ENCODE measurements at regions not wholly inside any gene's neighbourhood (a gene's known extent, or its start where the extent isn't known, plus 50 kb on each side); places are given as distances from the start of the nearest gene placed in this dataset.

DNA sequence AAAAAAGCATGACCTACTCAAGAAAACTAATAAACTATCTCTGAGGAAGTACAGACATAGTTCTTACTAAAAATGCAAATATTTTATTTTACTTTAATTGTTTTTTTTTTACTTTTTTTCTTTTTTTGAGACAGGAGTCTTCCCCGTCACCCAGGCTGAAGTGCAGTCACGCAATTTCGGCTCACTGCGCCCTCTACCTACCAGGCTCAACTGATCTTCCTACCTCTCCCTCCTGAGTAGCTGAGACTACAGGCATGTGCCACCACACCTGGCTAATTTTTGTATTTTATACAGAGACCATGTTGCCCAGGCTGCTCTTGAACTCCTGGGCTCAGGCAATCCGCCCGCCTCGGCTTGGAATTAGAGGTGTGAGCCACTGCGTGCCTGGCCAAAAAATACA lies 1263.1 kb downstream of the KCNT2 start:
- H3K4me3 ChIP-seq (ENCODE audit: insufficient read depth, low read length): no peak overlapping the region
- no peaks in the 10 kb centered on the region for H3K27me3 ChIP-seq (ENCODE audit: insufficient read depth, low read length)
- TF ChIP-seq, protein P1, sequence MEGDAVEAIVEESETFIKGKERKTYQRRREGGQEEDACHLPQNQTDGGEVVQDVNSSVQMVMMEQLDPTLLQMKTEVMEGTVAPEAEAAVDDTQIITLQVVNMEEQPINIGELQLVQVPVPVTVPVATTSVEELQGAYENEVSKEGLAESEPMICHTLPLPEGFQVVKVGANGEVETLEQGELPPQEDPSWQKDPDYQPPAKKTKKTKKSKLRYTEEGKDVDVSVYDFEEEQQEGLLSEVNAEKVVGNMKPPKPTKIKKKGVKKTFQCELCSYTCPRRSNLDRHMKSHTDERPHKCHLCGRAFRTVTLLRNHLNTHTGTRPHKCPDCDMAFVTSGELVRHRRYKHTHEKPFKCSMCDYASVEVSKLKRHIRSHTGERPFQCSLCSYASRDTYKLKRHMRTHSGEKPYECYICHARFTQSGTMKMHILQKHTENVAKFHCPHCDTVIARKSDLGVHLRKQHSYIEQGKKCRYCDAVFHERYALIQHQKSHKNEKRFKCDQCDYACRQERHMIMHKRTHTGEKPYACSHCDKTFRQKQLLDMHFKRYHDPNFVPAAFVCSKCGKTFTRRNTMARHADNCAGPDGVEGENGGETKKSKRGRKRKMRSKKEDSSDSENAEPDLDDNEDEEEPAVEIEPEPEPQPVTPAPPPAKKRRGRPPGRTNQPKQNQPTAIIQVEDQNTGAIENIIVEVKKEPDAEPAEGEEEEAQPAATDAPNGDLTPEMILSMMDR (IDR thresholded peaks at IDR 0.05; ENCODE audit: extremely low read depth, low read depth, low read length): no peak
- no peaks in the 10 kb centered on the region for H3K79me2 ChIP-seq (ENCODE audit: insufficient read depth, low read length)
- DNase-seq (ENCODE audit: insufficient read length, low spot score, missing footprints): no peak
- H3K9me3 ChIP-seq (ENCODE audit: low read depth, low read length): no peaks in the 10 kb centered on the region
- no peaks in the 10 kb centered on the region for H3K36me3 ChIP-seq (ENCODE audit: insufficient read depth, low read length)
- no peak overlapping the region for H2AFZ ChIP-seq (ENCODE audit: low read length)
- no peaks in the 10 kb centered on the region for H4K20me1 ChIP-seq (ENCODE audit: insufficient read depth, low read length)
- H3K27ac ChIP-seq (ENCODE audit: low read depth, low read length): no peak overlapping the region
- no peaks in the 10 kb centered on the region for H3K4me1 ChIP-seq (ENCODE audit: insufficient read depth, low read length)
- H3K4me2 ChIP-seq (ENCODE audit: insufficient read depth, low read length): no peak overlapping the region

DNA sequence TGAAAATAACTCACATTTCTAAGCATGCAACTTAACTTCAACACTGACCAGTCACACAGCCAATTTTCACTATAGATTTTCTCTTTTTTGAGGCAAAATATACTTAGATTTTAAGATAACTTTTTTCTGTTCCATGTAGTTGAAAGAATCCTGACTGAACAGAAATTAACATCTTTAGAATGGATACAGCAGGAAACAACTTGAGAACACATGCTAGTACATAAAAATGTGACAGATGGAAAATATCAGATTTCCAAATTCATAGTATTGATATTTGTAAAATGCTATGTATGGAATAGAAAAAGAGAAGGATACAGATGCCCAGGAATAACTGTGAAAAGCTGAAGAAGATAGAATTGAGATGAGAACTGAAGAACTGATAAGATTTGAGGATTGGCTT lies 1270.6 kb downstream of the KCNT2 start:
- Histone ChIP-seq H3K4me1 (ENCODE audit: insufficient read depth, low read length) (no peaks in the 10 kb centered on the region), H3K36me3 (ENCODE audit: insufficient read depth, low read length) (no peaks in the 10 kb centered on the region), H3K27me3 (ENCODE audit: insufficient read depth, low read length) (no peaks in the 10 kb centered on the region), H3K27ac (ENCODE audit: low read depth, low read length) (no peak overlapping the region), H3K4me3 (ENCODE audit: insufficient read depth, low read length) (no peak overlapping the region), H3K79me2 (ENCODE audit: insufficient read depth, low read length) (no peaks in the 10 kb centered on the region), H2AFZ (ENCODE audit: low read length) (no peak overlapping the region), H3K4me2 (ENCODE audit: insufficient read depth, low read length) (no peak overlapping the region), H3K9me3 (ENCODE audit: low read depth, low read length) (no peaks in the 10 kb centered on the region), H4K20me1 (ENCODE audit: insufficient read depth, low read length) (no peaks in the 10 kb centered on the region)
- TF ChIP-seq, protein P1 (IDR thresholded peaks at IDR 0.05; ENCODE audit: extremely low read depth, low read depth, low read length): no peak
- no peak for DNase-seq (ENCODE audit: insufficient read length, low spot score, missing footprints)

DNA sequence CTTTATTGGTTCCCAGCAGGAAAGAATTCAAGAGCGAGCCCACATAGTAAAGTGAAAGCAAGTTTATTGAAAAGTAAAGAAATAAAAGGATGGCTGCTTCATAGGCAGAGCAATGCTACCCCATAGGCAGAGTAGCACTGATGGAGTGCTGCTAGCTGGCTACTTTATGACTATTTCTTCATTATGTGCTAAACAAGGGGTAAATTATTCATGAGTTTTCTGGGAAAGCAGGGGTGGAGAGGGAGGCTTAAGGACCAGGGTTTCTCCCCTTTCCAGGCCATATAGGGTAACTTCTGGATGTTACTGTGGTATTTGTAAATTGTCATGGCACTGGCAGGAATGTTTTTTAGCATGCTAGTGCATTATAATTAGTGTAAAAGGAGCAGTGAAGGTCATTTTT lies 1271.4 kb downstream of the KCNT2 start:
- H3K4me1 ChIP-seq (ENCODE audit: insufficient read depth, low read length): no peaks in the 10 kb centered on the region
- H2AFZ ChIP-seq (ENCODE audit: low read length): no peak overlapping the region
- no peak overlapping the region for H3K27ac ChIP-seq (ENCODE audit: low read depth, low read length)
- H3K4me2 ChIP-seq (ENCODE audit: insufficient read depth, low read length): no peak overlapping the region
- TF ChIP-seq, protein P1 (IDR thresholded peaks at IDR 0.05; ENCODE audit: extremely low read depth, low read depth, low read length): no peak
- H3K9me3 ChIP-seq (ENCODE audit: low read depth, low read length): no peaks in the 10 kb centered on the region
- H3K79me2 ChIP-seq (ENCODE audit: insufficient read depth, low read length): no peaks in the 10 kb centered on the region
- no peak overlapping the region for H3K4me3 ChIP-seq (ENCODE audit: insufficient read depth, low read length)
- H3K27me3 ChIP-seq (ENCODE audit: insufficient read depth, low read length): no peaks in the 10 kb centered on the region
- H3K36me3 ChIP-seq (ENCODE audit: insufficient read depth, low read length): no peaks in the 10 kb centered on the region
- H4K20me1 ChIP-seq (ENCODE audit: insufficient read depth, low read length): no peaks in the 10 kb centered on the region
- DNase-seq (ENCODE audit: insufficient read length, low spot score, missing footprints): no peak

DNA sequence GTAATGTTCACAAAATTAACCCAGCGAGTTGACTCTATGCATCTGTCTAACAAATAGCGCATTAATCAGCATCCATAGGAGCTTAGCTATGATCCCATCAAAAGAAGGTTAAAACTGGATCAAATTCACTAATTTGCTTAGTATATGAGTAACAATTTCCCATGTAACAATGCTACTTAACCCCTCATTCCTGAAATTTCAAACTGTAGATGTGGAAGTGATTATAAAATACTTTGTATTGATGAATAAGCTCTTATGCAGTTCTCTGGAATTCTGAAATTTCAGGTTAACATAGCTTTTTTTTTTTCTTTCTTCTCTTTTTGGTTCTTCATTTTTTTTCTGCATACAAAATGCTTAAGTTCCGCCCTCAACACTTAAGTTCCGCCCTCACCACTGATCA lies 1272.7 kb downstream of the KCNT2 start:
- no peaks in the 10 kb centered on the region for H3K27me3 ChIP-seq (ENCODE audit: insufficient read depth, low read length)
- DNase-seq (ENCODE audit: insufficient read length, low spot score, missing footprints): no peak

More for the DNA sequence above, 1272.7 kb downstream of the KCNT2 start:
- Histone ChIP-seq H3K9me3 (ENCODE audit: low read depth, low read length) (no peaks in the 10 kb centered on the region), H3K27ac (ENCODE audit: low read depth, low read length) (no peak overlapping the region), H3K4me1 (ENCODE audit: insufficient read depth, low read length) (no peaks in the 10 kb centered on the region), H2AFZ (ENCODE audit: low read length) (no peak overlapping the region), H3K36me3 (ENCODE audit: insufficient read depth, low read length) (no peaks in the 10 kb centered on the region), H3K79me2 (ENCODE audit: insufficient read depth, low read length) (no peaks in the 10 kb centered on the region), H3K4me3 (ENCODE audit: insufficient read depth, low read length) (no peak overlapping the region), H4K20me1 (ENCODE audit: insufficient read depth, low read length) (no peaks in the 10 kb centered on the region), H3K4me2 (ENCODE audit: insufficient read depth, low read length) (no peak overlapping the region)
- TF ChIP-seq, protein P1 (IDR thresholded peaks at IDR 0.05; ENCODE audit: extremely low read depth, low read depth, low read length): no peak

All from osteoblast (primary cell).